Transverse colon (tissue), 4 donors: ENCODE measurements at regions not wholly inside any gene's neighbourhood (a gene's known extent, or its start where the extent isn't known, plus 50 kb on each side); places are given as distances from the start of the nearest gene placed in this dataset.

Source experiments
- DNase-seq: peaks from one replicate; pipeline ENCODE4 v3.0.0-alpha.2; 2019
- H3K27ac ChIP-seq, 4 donors: fragments of 200-600 bp; sonication (generic); 2 replicates each; pipeline ENCODE4 v1.5.1; 2016 to 2018; ENCODE audit warnings: inconsistent platforms in 4 of 4
- H3K27me3 ChIP-seq: fragments of 200-600 bp; sonication (generic); 2 replicates; pipeline ENCODE4 v1.5.1; 2017; ENCODE audit warnings: inconsistent platforms
- H3K36me3 ChIP-seq, 4 donors: fragments of 200-600 bp; sonication (generic); 2 replicates each; pipeline ENCODE4 v1.5.1; 2017 to 2019; ENCODE audit warnings: inconsistent platforms in 4 of 4
- H3K4me1 ChIP-seq, 4 donors: fragments of 200-600 bp; sonication (generic); 2 replicates each; pipeline ENCODE4 v1.5.1; 2017 to 2020; ENCODE audit warnings: inconsistent platforms in 4 of 4
- H3K4me3 ChIP-seq, 4 donors: fragments of 200-600 bp; sonication (generic); 1 replicate in 1 of 4; 2 replicates in 3 of 4; pipeline versions ENCODE4 v1.5.1 to v1.6.1; 2017 to 2019; ENCODE audit warnings: inconsistent platforms in 4 of 4
- H3K9me3 ChIP-seq, 2 donors: fragments of 200-600 bp; sonication (generic); 2 replicates each; pipeline ENCODE4 v1.5.1; 2017 to 2019; ENCODE audit warnings: inconsistent platforms in 2 of 2
- CTCF ChIP-seq, 5 experiments: fragments of 200-600 bp in 3 of 5; fragments of 450-650 bp in 2 of 5; sonication (generic) in 3 of 5; IDR thresholded peaks; 1 replicate in 2 of 5; 2 replicates in 3 of 5; pipeline ENCODE4 v1.5.1; 2016 to 2017; ENCODE audit warnings: antibody characterized with exemption in 5 of 5, inconsistent platforms in 3 of 5, mild to moderate bottlenecking in 2 of 5, moderate library complexity in 1 of 5
- EP300 ChIP-seq: sonication (generic); formaldehyde crosslinking; IDR thresholded peaks from one replicate; pipeline ENCODE4 v1.6.1; 2017; ENCODE audit warnings: antibody characterized with exemption, low read depth
- POLR2A ChIP-seq: fragments of 450-650 bp; IDR thresholded peaks from one replicate; pipeline ENCODE4 v1.6.1; 2016; ENCODE audit warnings: antibody characterized with exemption, mild to moderate bottlenecking, moderate library complexity
- POLR2AphosphoS5 ChIP-seq, 3 donors: sonication (generic); formaldehyde crosslinking; IDR thresholded peaks; one replicate each; pipeline ENCODE4 v1.6.1; 2016; ENCODE audit warnings: antibody characterized with exemption in 3 of 3
- WGBS, 2 donors: methylation state at CpG; one replicate each; pipeline ENCODE4 v1.1.5; 2018; ENCODE audit warnings: low coverage in 1 of 2; 5-methylcytosine and 5-hydroxymethylcytosine counted together
- in situ Hi-C, 4 donors: fragments of 200-750 bp; cut with MboI; loops; one replicate each; pipeline versions ENCODE4 v1.15.0 to v1.15.1; 2017; ENCODE audit warnings: low sequenced_read_pairs in 3 of 4, low pct_ligation_motif_present in 1 of 4, low pct_unique_long_range_greater_than_20kb in 1 of 4
- intact Hi-C: fragments of 100-400 bp; cut with DNase I; formaldehyde crosslinking; loops from one replicate; pipeline ENCODE4 v1.15.1; 2023; ENCODE audit warnings: low total_unique reads

DNA sequence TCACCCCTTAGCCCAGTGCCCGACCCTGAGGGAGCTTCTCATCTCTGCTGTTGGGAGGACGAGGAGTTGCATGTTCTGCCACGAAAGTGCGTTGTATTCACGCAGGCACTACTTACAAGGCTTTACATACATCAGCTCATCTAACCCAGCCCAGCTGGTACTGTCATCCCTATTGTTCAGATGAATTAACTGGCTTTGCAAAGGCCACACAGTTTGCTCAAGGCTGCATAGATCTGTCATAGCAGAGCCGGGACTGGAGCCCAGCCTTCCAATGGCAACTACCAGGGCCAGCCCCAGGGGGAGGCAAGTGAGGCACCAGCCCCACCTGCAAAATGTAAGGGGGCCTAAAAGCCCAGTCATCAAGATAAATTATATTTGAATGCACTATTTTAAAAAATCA lies 257.6 kb downstream of the NFATC2 start:
- no peak for TF ChIP-seq POLR2A
- no peak for TF ChIP-seq CTCF (IDR thresholded peaks at IDR 0.05)
- no peak for TF ChIP-seq EP300
- no peak for TF ChIP-seq POLR2AphosphoS5 (IDR thresholded peaks at IDR 0.05)
- H3K4me3 ChIP-seq: no peak overlapping the region
- no peaks in the 10 kb centered on the region for H3K27me3 ChIP-seq
- H3K4me1 ChIP-seq: no peaks in the 10 kb centered on the region
- in situ Hi-C loops (no loop called here), intact Hi-C loops (no loop called here)
- 77 to 87% methylated on average over 6 of the region's 6 CpGs for WGBS, 2 donors
- H3K27ac ChIP-seq: no peak overlapping the region
- H3K36me3 ChIP-seq: no peaks in the 10 kb centered on the region
- no peaks in the 10 kb centered on the region for H3K9me3 ChIP-seq
- no peak for DNase-seq

- Histone ChIP-seq H3K4me3 (no peak overlapping the region), H3K27me3 (peaks cover 2% of the 10 kb centered on the region), H3K9me3 (no peaks in the 10 kb centered on the region), H3K27ac (no peak overlapping the region), H3K36me3 (no peaks in the 10 kb centered on the region), H3K4me1 (no peaks in the 10 kb centered on the region)
- TF ChIP-seq EP300 (no peak), POLR2AphosphoS5 (IDR thresholded peaks at IDR 0.05) (no peak)
- DNase-seq: no peak
- WGBS, 2 donors: 13 to 25% methylated on average over 1 of the region's 1 CpG
- intact Hi-C loops (no loop called here), in situ Hi-C loops (no loop called here)
Observed at GRCh38 chr20:51284176-51284575, 258.3 kb downstream of the NFATC2 start.

DNA sequence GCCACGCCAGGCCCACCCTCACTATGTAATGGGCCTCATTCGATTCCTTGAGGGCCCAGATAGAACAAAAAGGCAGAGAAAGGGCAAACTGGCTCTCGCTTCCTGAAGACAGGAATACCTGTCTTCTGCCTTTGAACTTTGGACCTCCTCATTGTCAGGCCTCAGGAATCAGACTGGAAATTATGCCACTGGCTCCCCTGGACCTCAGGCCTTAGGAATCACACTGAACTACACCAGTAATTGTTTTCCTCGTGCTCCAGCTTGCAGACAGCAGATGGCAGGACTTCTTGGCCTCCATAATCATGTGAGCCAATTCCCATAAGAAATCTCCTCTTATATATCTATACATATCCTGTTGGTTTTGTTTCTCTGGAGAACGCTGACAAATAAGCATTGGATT lies 258.6 kb upstream of the KCNG1 start:
- in situ Hi-C loops (no loop called here), intact Hi-C loops (no loop called here)
- WGBS, 2 donors: 77 to 100% methylated on average over 1 to 5 of the region's 5 CpGs
- DNase-seq: no peak
- Histone ChIP-seq H3K4me3 (no peak overlapping the region), H3K27ac (no peak overlapping the region), H3K4me1 (no peaks in the 10 kb centered on the region), H3K9me3 (no peaks in the 10 kb centered on the region), H3K27me3 (peaks cover 28% of the 10 kb centered on the region), H3K36me3 (no peaks in the 10 kb centered on the region)
- TF ChIP-seq POLR2A (no peak), POLR2AphosphoS5 (IDR thresholded peaks at IDR 0.05) (no peak), EP300 (no peak), CTCF (IDR thresholded peaks at IDR 0.05) (no peak)

DNA sequence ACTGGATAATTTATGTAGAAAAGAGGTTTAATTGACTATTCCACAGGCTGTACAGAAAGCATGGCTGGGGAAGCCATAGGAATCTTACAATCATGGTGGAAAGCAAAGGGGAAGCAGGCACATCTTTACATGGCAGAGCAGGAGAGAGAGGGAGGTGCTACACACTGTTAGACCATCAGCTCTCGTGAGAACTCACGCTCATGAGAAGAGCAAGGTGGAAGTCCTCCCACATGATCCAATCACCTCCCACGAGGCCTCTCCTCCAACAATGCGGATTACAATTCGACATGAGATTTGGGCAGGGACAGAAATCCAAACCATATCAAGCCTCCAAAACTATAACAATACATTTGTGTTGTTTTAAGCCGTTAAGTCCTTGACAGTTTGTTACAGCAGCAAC lies 257.1 kb upstream of the KCNG1 start:
- Histone ChIP-seq H3K27ac (no peak overlapping the region), H3K36me3 (no peaks in the 10 kb centered on the region), H3K9me3 (no peaks in the 10 kb centered on the region), H3K4me1 (no peaks in the 10 kb centered on the region), H3K4me3 (no peak overlapping the region), H3K27me3 (peaks cover 37% of the 10 kb centered on the region)
- TF ChIP-seq EP300 (no peak), POLR2AphosphoS5 (IDR thresholded peaks at IDR 0.05) (no peak), POLR2A (no peak), CTCF (IDR thresholded peaks at IDR 0.05) (no peak)
- DNase-seq: no peak
- 80 to 87% methylated on average over 6 of the region's 6 CpGs for WGBS, 2 donors
- in situ Hi-C loops: no loop called here
- intact Hi-C loops: no loop called here

DNA sequence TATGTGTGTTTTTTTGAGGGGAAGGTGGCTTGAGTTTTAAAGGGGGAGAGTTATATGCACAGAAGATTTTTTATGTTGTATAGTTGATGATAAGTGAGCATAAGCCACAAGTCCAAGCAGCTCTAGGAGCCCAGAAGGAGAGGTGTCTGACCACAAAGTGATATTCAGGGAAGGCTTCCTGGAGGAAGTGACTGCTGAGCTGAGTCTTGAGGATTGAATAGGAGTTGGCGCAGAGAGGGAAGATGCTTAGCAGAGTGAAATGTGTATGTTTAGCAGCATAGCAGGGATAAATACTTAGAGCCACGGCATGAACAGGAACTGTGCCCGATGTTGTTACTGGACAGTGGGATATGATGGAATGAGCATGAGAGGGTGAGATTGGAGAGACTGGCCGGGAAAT lies 255.1 kb upstream of the KCNG1 start:
- no peaks in the 10 kb centered on the region for H3K36me3 ChIP-seq
- H3K4me1 ChIP-seq: no peaks in the 10 kb centered on the region
- no peaks in the 10 kb centered on the region for H3K9me3 ChIP-seq
- 80 to 89% methylated on average over 4 of the region's 4 CpGs for WGBS, 2 donors
- H3K4me3 ChIP-seq: no peak overlapping the region
- no peak for DNase-seq
- no peak for TF ChIP-seq POLR2AphosphoS5 (IDR thresholded peaks at IDR 0.05)
- TF ChIP-seq CTCF (IDR thresholded peaks at IDR 0.05): no peak
- TF ChIP-seq POLR2A: no peak
- TF ChIP-seq EP300: no peak
- in situ Hi-C loops (no loop called here), intact Hi-C loops (no loop called here)
- H3K27me3 ChIP-seq: peaks cover 47% of the 10 kb centered on the region
- H3K27ac ChIP-seq: no peak overlapping the region
